SK-N-SH (cell line): ENCODE measurements at regions not wholly inside any gene's neighbourhood (a gene's known extent, or its start where the extent isn't known, plus 50 kb on each side); places are given as distances from the start of the nearest gene placed in this dataset.

ENCODE experiments used
- CTCF ChIA-PET: fragments of 300-600, 350-600 bp; formaldehyde crosslinking; extraction: SDS; loops from one replicate; lab custom pipeline; 2021; lab: Yijun Ruan, JAX
- POLR2A ChIA-PET: fragments of 350-600 bp; sonication (Branson Sonifier 250); formaldehyde crosslinking; extraction: SDS; loops from one replicate; lab custom pipeline; 2020; ENCODE audit warnings: antibody characterized with exemption, inconsistent platforms; lab: Yijun Ruan, JAX
- DNase-seq: peaks from one replicate; pipeline ENCODE4 v3.0.0; 2012
- H2AFZ ChIP-seq: fragments of 200-600 bp; sonication (generic); 2 replicates; pipeline ENCODE4 v1.8.1; 2016; ENCODE audit warnings: antibody characterized with exemption, mild to moderate bottlenecking, low read depth
- H3F3A ChIP-seq: fragments of 200-600 bp; sonication (generic); replicated peaks from 2 replicates; pipeline ENCODE3; 2016; ENCODE audit warnings: antibody characterized with exemption, mild to moderate bottlenecking; ENCODE audit not compliant: insufficient read depth
- H3K27ac ChIP-seq, 2 experiments: fragments of 200-500 bp in 1 of 2; fragments of 200-600 bp in 1 of 2; sonication (Bioruptor generic) in 1 of 2; sonication (generic), shearing (Covaris generic) in 1 of 2; 2 replicates each; pipeline versions ENCODE4 v1.5.1 to v1.6.1; 2014 to 2016; ENCODE audit warnings: low read depth in 2 of 2, inconsistent platforms in 1 of 2, low read length in 1 of 2, mild to moderate bottlenecking in 1 of 2, mixed read lengths in 1 of 2
- H3K27me3 ChIP-seq: fragments of 200-600 bp; sonication (generic), shearing (Covaris generic); 2 replicates; pipeline ENCODE4 v1.6.1; 2016; ENCODE audit warnings: mixed run types; ENCODE audit not compliant: insufficient read depth
- H3K36me3 ChIP-seq, 2 experiments: fragments of 200-500 bp in 1 of 2; fragments of 200-600 bp in 1 of 2; sonication (Bioruptor generic) in 1 of 2; sonication (generic) in 1 of 2; replicated peaks in 1 of 2; 2 replicates each; pipeline versions ENCODE3 to v1.5.1; 2014 to 2016; ENCODE audit warnings: low read length in 1 of 2, mild to moderate bottlenecking in 1 of 2; ENCODE audit not compliant: insufficient read depth in 2 of 2, control insufficient read depth in 1 of 2
- H3K4me1 ChIP-seq, 2 experiments: fragments of 200-500 bp in 1 of 2; fragments of 200-600 bp in 1 of 2; sonication (Bioruptor generic) in 1 of 2; sonication (generic), shearing (Covaris generic) in 1 of 2; 2 replicates each; pipeline versions ENCODE4 v1.5.1 to v1.6.1; 2014 to 2016; ENCODE audit warnings: low read depth in 1 of 2, low read length in 1 of 2, mixed run types in 1 of 2; ENCODE audit not compliant: insufficient read depth in 2 of 2, control insufficient read depth in 1 of 2
- H3K4me2 ChIP-seq: fragments of 200-600 bp; sonication (generic), shearing (Covaris generic); 2 replicates; pipeline ENCODE4 v1.6.1; 2017; ENCODE audit warnings: mixed run types
- H3K4me3 ChIP-seq, 2 experiments: fragments of 200-500 bp in 1 of 2; fragments of 200-600 bp in 1 of 2; sonication (Bioruptor generic) in 1 of 2; sonication (generic), shearing (Covaris generic) in 1 of 2; 2 replicates each; pipeline versions ENCODE4 v1.5.1 to v1.8.1; 2014 to 2016; ENCODE audit warnings: low read depth in 2 of 2, inconsistent platforms in 1 of 2, low read length in 1 of 2, mild to moderate bottlenecking in 1 of 2, mixed read lengths in 1 of 2, moderate library complexity in 1 of 2
- H3K79me2 ChIP-seq: fragments of 200-600 bp; sonication (generic); 2 replicates; pipeline ENCODE4 v1.8.1; 2017; ENCODE audit warnings: mild to moderate bottlenecking; ENCODE audit not compliant: insufficient read depth
- H3K9ac ChIP-seq: fragments of 200-600 bp; sonication (generic); 2 replicates; pipeline ENCODE4 v1.6.1; 2017; ENCODE audit warnings: mixed run types
- H3K9me2 ChIP-seq: fragments of 200-600 bp; sonication (generic); 2 replicates; pipeline ENCODE4 v1.6.1; 2017; ENCODE audit warnings: mixed run types
- H3K9me3 ChIP-seq: fragments of 200-600 bp; sonication (generic); 2 replicates; pipeline ENCODE4 v1.6.1; 2017; ENCODE audit warnings: mixed run types, mild to moderate bottlenecking, moderate library complexity
- H4K20me1 ChIP-seq: fragments of 200-600 bp; sonication (generic); 2 replicates; pipeline ENCODE4 v1.6.1; 2017; ENCODE audit warnings: mild to moderate bottlenecking, mixed run types; ENCODE audit not compliant: insufficient read depth
- CHD2 ChIP-seq: fragments of 150-350 bp; IDR thresholded peaks from 2 replicates; pipeline ENCODE4 v1.6.1; 2018; ENCODE audit warnings: low read length; ENCODE audit not compliant: partially characterized antibody
- EP300 ChIP-seq, 2 experiments: IDR thresholded peaks; 2 replicates each; pipeline versions ENCODE4 v1.4.0 to v1.6.1; 2012; ENCODE audit warnings: borderline replicate concordance in 1 of 2, low read depth in 1 of 2, low read length in 1 of 2
- FOSL2 ChIP-seq: IDR thresholded peaks from 2 replicates; pipeline ENCODE4 v1.4.0; 2012; ENCODE audit warnings: low read depth, mild to moderate bottlenecking, moderate library complexity, borderline replicate concordance
- FOXM1 ChIP-seq: IDR thresholded peaks from 2 replicates; pipeline ENCODE4 v1.4.0; 2012; ENCODE audit warnings: low read depth, mild to moderate bottlenecking
- IRF3 ChIP-seq: fragments of 150-350 bp; IDR thresholded peaks from 2 replicates; pipeline ENCODE4 v1.6.1; 2016; ENCODE audit warnings: mild to moderate bottlenecking, low read depth, low read length
- JUND ChIP-seq: IDR thresholded peaks from 2 replicates; pipeline ENCODE4 v1.4.0; 2012
- MXI1 ChIP-seq: IDR thresholded peaks from 2 replicates; pipeline ENCODE4 v1.6.1; 2012; ENCODE audit warnings: mild to moderate bottlenecking, low read depth, low read length, improper control_type of control experiment
- NRF1 ChIP-seq: IDR thresholded peaks from 2 replicates; pipeline ENCODE4 v1.6.1; 2012; ENCODE audit warnings: low read depth, mild to moderate bottlenecking, low read length
- RCOR1 ChIP-seq: fragments of 150-350 bp; IDR thresholded peaks from 2 replicates; pipeline ENCODE4 v1.6.1; 2017; ENCODE audit warnings: antibody characterized with exemption, low read length
- SMC3 ChIP-seq: IDR thresholded peaks from 2 replicates; pipeline ENCODE4 v1.6.1; 2012; ENCODE audit warnings: low read depth, low read length, improper control_type of control experiment
- TAF1 ChIP-seq: IDR thresholded peaks from 2 replicates; pipeline ENCODE4 v1.6.1; 2012; ENCODE audit warnings: low read depth, mild to moderate bottlenecking, low read length, moderate library complexity, borderline replicate concordance
- TEAD4 ChIP-seq: IDR thresholded peaks from 2 replicates; pipeline ENCODE4 v1.4.0; 2012; ENCODE audit warnings: mild to moderate bottlenecking, borderline replicate concordance; ENCODE audit not compliant: insufficient read depth
- USF2 ChIP-seq: fragments of 150-350 bp; IDR thresholded peaks from 2 replicates; pipeline ENCODE4 v1.6.1; 2017; ENCODE audit warnings: antibody characterized with exemption, low read length, low read depth, borderline replicate concordance
- ZBTB33 ChIP-seq: IDR thresholded peaks from 2 replicates; pipeline ENCODE4 v1.4.0; 2012; ENCODE audit warnings: low read depth, borderline replicate concordance
- WGBS: methylation state at CpG from one replicate; pipeline ENCODE4 v1.1.6; 2017; ENCODE audit warnings: low lambda C conversion rate; 5-methylcytosine and 5-hydroxymethylcytosine counted together

GRCh38 chr14:38089123-38089522 is 118.6 kb upstream of the SSTR1 start (continued):
- no peak for TF ChIP-seq TAF1

- no peaks in the 10 kb centered on the region for H3K4me1 ChIP-seq
- H3K27me3 ChIP-seq, result no peaks in the 10 kb centered on the region
- no peaks in the 10 kb centered on the region for H3K9me2 ChIP-seq
- H3K9me3 ChIP-seq, result no peaks in the 10 kb centered on the region
- no peak for DNase-seq
- H3K79me2 ChIP-seq, result no peaks in the 10 kb centered on the region
- no peak overlapping the region for H3K4me2 ChIP-seq
- H4K20me1 ChIP-seq, result no peaks in the 10 kb centered on the region
- no peaks in the 10 kb centered on the region for H3F3A ChIP-seq
- no peak overlapping the region for H3K4me3 ChIP-seq
- no peak overlapping the region for H2AFZ ChIP-seq
- CTCF ChIA-PET, result no interaction called here
- TF ChIP-seq TEAD4 (no peak), EP300 (IDR thresholded peaks at IDR 0.05; ENCODE audit: borderline replicate concordance in 1 of 2, low read depth in 1 of 2, low read length in 1 of 2) (no peak), JUND (no peak), NRF1 (no peak)
- POLR2A ChIA-PET, result no interaction called here
- no peak overlapping the region for H3K9ac ChIP-seq
- H3K36me3 ChIP-seq, result no peaks in the 10 kb centered on the region
- 10% methylated on average over 3 of the region's 3 CpGs for WGBS
- H3K27ac ChIP-seq, result no peak overlapping the region
Observed at GRCh38 chr14:38090506-38090905, 117.2 kb upstream of the SSTR1 start.

- WGBS, result 1% methylated on average over 4 of the region's 4 CpGs
- Histone ChIP-seq H3K4me1 (no peaks in the 10 kb centered on the region), H3K9me2 (no peaks in the 10 kb centered on the region), H4K20me1 (no peaks in the 10 kb centered on the region), H3K9ac (no peak overlapping the region), H3K4me2 (no peak overlapping the region), H3K36me3 (no peaks in the 10 kb centered on the region), H3K9me3 (no peaks in the 10 kb centered on the region), H2AFZ (no peak overlapping the region), H3K27ac (no peak overlapping the region)
- no peak for DNase-seq
- POLR2A ChIA-PET, result no interaction called here
- CTCF ChIA-PET, result no interaction called here
- TF ChIP-seq CHD2, result no peak
- no peak for TF ChIP-seq FOXM1
- no peak for TF ChIP-seq IRF3
- no peak for TF ChIP-seq ZBTB33
- no peak for TF ChIP-seq USF2
- TF ChIP-seq EP300 (IDR thresholded peaks at IDR 0.05; ENCODE audit: borderline replicate concordance in 1 of 2, low read depth in 1 of 2, low read length in 1 of 2), result no peak
- TF ChIP-seq TAF1, result no peak
- no peak for TF ChIP-seq SMC3
- no peak for TF ChIP-seq MXI1
- TF ChIP-seq FOSL2, result no peak
- no peak for TF ChIP-seq RCOR1
- no peak for TF ChIP-seq JUND
- TF ChIP-seq, all 33 proteins: peak for 0
- H3F3A ChIP-seq, result no peaks in the 10 kb centered on the region
- no peaks in the 10 kb centered on the region for H3K27me3 ChIP-seq
- no peaks in the 10 kb centered on the region for H3K79me2 ChIP-seq
- no peak overlapping the region for H3K4me3 ChIP-seq
Observed at GRCh38 chr14:38098074-38098836, 109.4 kb upstream of the SSTR1 start.
